ENCODE measurements at regions not wholly inside any gene's neighbourhood (a gene's known extent, or its start where the extent isn't known, plus 50 kb on each side); places are given as distances from the start of the nearest gene placed in this dataset.

DNA sequence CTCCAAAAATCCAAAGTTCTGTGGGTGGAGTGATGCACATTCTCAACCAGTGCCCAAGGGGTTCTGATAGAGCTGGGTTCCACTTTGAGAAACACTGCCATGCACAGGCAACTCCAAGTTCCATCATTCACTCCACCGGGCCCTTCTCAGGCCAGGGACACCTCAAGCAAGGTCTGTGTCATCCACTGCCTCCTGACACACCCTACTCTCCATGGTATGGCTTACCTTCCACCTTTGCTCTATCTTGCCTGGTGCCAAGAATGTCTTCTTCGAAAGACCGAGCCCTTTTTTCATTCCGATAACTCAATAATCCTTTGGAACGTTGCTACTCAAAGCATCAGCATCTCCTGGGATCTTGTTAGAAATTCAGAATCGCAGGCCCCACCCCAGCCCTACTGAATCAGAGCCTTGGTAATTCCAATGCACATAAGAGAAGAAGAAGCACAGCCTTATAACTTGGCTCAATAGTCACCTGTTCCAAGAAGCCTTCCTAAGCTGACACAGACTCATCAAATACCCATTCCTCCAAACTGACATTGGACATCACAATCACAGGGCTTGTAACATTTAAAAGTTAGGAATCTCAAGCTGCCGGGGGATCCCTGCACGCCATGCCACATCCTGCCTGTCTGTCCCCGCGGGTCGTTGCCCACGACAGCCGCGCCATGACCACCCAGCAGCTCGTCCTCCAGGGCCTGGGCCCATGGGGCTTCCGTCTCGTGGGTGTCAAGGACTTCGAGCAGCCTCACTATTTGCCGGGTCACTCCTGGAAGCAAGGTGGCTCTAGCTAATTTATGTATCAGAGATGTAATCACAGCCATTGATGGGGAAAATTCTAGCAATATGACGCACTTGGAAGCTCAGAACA is 66.4 kb downstream of the VCPKMT start (continued):
- TF ChIP-seq, protein P1, sequence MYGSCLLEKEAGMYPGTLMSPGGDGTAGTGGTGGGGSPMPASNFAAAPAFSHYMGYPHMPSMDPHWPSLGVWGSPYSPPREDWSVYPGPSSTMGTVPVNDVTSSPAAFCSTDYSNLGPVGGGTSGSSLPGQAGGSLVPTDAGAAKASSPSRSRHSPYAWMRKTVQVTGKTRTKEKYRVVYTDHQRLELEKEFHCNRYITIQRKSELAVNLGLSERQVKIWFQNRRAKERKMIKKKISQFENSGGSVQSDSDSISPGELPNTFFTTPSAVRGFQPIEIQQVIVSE (CRISPR knock-in tag; IDR thresholded peaks at IDR 0.05; ENCODE audit: borderline replicate concordance) = no peak

DNA sequence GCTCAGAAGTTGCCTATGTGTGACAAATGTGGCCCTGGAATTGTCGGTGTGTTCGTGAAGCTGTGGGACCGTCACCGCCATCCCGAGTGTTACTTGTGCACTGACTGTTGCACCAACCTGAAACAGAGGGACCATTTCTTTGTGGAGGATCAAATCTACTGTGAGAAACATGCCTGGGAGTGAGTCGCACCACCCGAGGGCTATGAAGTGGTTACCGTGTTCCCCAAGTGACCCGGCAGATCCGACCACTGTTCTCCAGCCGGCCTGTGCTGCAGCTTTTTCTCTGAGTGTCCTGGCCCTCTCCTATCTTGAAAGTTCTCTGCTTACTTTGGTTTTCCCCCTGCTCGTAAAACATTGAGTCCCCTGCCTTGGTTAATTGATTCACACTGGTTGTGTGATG is 65.3 kb downstream of the VCPKMT start:
- ChIA-PET CTCF (no interaction called here), POLR2A (no interaction called here)
- DNase-seq (ENCODE audit: low spot score) = no peak
- no peak overlapping the region for H3K27ac Mint-ChIP-seq
- TF ChIP-seq, protein P2, sequence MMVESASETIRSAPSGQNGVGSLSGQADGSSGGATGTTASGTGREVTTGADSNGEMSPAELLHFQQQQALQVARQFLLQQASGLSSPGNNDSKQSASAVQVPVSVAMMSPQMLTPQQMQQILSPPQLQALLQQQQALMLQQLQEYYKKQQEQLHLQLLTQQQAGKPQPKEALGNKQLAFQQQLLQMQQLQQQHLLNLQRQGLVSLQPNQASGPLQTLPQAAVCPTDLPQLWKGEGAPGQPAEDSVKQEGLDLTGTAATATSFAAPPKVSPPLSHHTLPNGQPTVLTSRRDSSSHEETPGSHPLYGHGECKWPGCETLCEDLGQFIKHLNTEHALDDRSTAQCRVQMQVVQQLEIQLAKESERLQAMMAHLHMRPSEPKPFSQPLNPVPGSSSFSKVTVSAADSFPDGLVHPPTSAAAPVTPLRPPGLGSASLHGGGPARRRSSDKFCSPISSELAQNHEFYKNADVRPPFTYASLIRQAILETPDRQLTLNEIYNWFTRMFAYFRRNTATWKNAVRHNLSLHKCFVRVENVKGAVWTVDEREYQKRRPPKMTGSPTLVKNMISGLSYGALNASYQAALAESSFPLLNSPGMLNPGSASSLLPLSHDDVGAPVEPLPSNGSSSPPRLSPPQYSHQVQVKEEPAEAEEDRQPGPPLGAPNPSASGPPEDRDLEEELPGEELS (CRISPR knock-in tag; IDR thresholded peaks at IDR 0.05) = no peak
- TF ChIP-seq TCF7 (CRISPR knock-in tag; IDR thresholded peaks at IDR 0.05; ENCODE audit: low read depth) (no peak), NFE2L1 (CRISPR knock-in tag; IDR thresholded peaks at IDR 0.05) (no peak), ELF4 (CRISPR knock-in tag; IDR thresholded peaks at IDR 0.05; ENCODE audit: low read depth) (no peak), SMAD3 (CRISPR knock-in tag; IDR thresholded peaks at IDR 0.05; ENCODE audit: borderline replicate concordance) (no peak), TEAD1 (CRISPR knock-in tag; IDR thresholded peaks at IDR 0.05) (no peak), ZNF317 (CRISPR knock-in tag; IDR thresholded peaks at IDR 0.05; ENCODE audit: borderline replicate concordance, low read depth) (no peak), SOX15 (CRISPR knock-in tag; IDR thresholded peaks at IDR 0.05) (no peak), ZNF121 (CRISPR knock-in tag; IDR thresholded peaks at IDR 0.05) (no peak)
- TF ChIP-seq, protein P3, sequence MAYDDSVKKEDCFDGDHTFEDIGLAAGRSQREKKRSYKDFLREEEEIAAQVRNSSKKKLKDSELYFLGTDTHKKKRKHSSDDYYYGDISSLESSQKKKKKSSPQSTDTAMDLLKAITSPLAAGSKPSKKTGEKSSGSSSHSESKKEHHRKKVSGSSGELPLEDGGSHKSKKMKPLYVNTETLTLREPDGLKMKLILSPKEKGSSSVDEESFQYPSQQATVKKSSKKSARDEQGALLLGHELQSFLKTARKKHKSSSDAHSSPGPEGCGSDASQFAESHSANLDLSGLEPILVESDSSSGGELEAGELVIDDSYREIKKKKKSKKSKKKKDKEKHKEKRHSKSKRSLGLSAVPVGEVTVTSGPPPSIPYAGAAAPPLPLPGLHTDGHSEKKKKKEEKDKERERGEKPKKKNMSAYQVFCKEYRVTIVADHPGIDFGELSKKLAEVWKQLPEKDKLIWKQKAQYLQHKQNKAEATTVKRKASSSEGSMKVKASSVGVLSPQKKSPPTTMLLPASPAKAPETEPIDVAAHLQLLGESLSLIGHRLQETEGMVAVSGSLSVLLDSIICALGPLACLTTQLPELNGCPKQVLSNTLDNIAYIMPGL (CRISPR knock-in tag; IDR thresholded peaks at IDR 0.05) = no peak
- TF ChIP-seq, protein P4, sequence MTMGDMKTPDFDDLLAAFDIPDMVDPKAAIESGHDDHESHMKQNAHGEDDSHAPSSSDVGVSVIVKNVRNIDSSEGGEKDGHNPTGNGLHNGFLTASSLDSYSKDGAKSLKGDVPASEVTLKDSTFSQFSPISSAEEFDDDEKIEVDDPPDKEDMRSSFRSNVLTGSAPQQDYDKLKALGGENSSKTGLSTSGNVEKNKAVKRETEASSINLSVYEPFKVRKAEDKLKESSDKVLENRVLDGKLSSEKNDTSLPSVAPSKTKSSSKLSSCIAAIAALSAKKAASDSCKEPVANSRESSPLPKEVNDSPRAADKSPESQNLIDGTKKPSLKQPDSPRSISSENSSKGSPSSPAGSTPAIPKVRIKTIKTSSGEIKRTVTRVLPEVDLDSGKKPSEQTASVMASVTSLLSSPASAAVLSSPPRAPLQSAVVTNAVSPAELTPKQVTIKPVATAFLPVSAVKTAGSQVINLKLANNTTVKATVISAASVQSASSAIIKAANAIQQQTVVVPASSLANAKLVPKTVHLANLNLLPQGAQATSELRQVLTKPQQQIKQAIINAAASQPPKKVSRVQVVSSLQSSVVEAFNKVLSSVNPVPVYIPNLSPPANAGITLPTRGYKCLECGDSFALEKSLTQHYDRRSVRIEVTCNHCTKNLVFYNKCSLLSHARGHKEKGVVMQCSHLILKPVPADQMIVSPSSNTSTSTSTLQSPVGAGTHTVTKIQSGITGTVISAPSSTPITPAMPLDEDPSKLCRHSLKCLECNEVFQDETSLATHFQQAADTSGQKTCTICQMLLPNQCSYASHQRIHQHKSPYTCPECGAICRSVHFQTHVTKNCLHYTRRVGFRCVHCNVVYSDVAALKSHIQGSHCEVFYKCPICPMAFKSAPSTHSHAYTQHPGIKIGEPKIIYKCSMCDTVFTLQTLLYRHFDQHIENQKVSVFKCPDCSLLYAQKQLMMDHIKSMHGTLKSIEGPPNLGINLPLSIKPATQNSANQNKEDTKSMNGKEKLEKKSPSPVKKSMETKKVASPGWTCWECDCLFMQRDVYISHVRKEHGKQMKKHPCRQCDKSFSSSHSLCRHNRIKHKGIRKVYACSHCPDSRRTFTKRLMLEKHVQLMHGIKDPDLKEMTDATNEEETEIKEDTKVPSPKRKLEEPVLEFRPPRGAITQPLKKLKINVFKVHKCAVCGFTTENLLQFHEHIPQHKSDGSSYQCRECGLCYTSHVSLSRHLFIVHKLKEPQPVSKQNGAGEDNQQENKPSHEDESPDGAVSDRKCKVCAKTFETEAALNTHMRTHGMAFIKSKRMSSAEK (CRISPR knock-in tag; IDR thresholded peaks at IDR 0.05; ENCODE audit: borderline replicate concordance) = no peak
- TF ChIP-seq, protein P5, sequence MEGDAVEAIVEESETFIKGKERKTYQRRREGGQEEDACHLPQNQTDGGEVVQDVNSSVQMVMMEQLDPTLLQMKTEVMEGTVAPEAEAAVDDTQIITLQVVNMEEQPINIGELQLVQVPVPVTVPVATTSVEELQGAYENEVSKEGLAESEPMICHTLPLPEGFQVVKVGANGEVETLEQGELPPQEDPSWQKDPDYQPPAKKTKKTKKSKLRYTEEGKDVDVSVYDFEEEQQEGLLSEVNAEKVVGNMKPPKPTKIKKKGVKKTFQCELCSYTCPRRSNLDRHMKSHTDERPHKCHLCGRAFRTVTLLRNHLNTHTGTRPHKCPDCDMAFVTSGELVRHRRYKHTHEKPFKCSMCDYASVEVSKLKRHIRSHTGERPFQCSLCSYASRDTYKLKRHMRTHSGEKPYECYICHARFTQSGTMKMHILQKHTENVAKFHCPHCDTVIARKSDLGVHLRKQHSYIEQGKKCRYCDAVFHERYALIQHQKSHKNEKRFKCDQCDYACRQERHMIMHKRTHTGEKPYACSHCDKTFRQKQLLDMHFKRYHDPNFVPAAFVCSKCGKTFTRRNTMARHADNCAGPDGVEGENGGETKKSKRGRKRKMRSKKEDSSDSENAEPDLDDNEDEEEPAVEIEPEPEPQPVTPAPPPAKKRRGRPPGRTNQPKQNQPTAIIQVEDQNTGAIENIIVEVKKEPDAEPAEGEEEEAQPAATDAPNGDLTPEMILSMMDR (IDR thresholded peaks at IDR 0.05) = no peak
- TF ChIP-seq, protein P1 (CRISPR knock-in tag; IDR thresholded peaks at IDR 0.05; ENCODE audit: borderline replicate concordance) = no peak
- ATAC-seq = no peak
- no peak overlapping the region for H3K4me3 Mint-ChIP-seq
- H3K9me3 Mint-ChIP-seq = peaks cover 4% of the 10 kb centered on the region; the same call in 1 of the 2 replicates
- no peaks in the 10 kb centered on the region for H3K36me3 Mint-ChIP-seq
- peaks cover 13% of the 10 kb centered on the region for H3K4me1 Mint-ChIP-seq
- H3K27me3 Mint-ChIP-seq (ENCODE audit: low read depth) = no peaks in the 10 kb centered on the region
